Activated T-cell treated with anti-CD3 and anti-CD28 coated beads, Interleukin-2, amount 50 U/mL, for 72 hours (primary cell): ENCODE measurements at regions not wholly inside any gene's neighbourhood (a gene's known extent, or its start where the extent isn't known, plus 50 kb on each side); places are given as distances from the start of the nearest gene placed in this dataset.

Experiments used
- ATAC-seq, 2 donors: fragments of 150-1000 bp; cut with Tn5 transposase; replicated peaks in 1 of 2; 2 replicates each; pipeline ENCODE4 v1.10.0; 2021; ENCODE audit warnings: moderate library complexity in 2 of 2, mild to moderate bottlenecking in 1 of 2
- DNase-seq, 2 donors: peaks; one replicate each; pipeline ENCODE4 v3.0.0; 2021 to 2022; ENCODE audit warnings: mixed read lengths in 1 of 2
- H3K27ac Mint-ChIP-seq: one replicate; pipeline ENCODE4 v1.8.0; 2022; ENCODE audit warnings: mild to moderate bottlenecking, moderate library complexity, mixed read lengths
- H3K27me3 Mint-ChIP-seq: one replicate; pipeline ENCODE4 v1.8.0; 2022; ENCODE audit warnings: low read depth, mixed read lengths
- H3K36me3 Mint-ChIP-seq, 2 donors: one replicate each; pipeline ENCODE4 v1.8.0; 2022; ENCODE audit warnings: mixed read lengths in 2 of 2, mild to moderate bottlenecking in 1 of 2; ENCODE audit not compliant: insufficient read depth in 2 of 2
- H3K4me1 Mint-ChIP-seq: one replicate; pipeline ENCODE4 v1.8.0; 2022; ENCODE audit warnings: low read depth, mixed read lengths
- H3K4me3 Mint-ChIP-seq, 2 donors: one replicate each; pipeline ENCODE4 v1.8.0; 2022; ENCODE audit warnings: mild to moderate bottlenecking in 2 of 2, mixed read lengths in 2 of 2, moderate library complexity in 2 of 2
- H3K9me3 Mint-ChIP-seq, 2 donors: one replicate each; pipeline ENCODE4 v1.8.0; 2022; ENCODE audit warnings: mixed read lengths in 2 of 2

DNA sequence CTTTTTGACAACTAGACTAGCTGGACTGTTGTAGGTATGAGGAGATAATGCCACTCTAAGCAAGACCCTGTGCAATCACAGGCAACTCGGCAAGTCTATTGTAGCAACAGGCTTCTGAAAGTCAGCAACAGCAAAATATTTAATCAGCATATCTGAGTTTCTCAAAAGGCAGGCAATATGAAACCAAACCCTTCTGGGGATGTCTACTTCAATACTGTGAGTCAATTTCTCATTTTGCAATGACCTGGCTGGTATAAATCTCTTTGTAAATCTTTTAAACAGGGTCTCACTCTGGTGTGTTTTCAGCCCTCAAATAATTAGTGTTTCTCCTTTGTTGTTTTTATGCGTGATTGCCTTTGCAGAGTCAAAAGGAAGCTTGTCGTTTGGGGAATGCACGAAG lies 1044.5 kb downstream of the NTRK3 start:
- Mint-ChIP-seq H3K9me3 (no peaks in the 10 kb centered on the region), H3K27ac (no peak overlapping the region), H3K4me1 (no peaks in the 10 kb centered on the region), H3K27me3 (no peaks in the 10 kb centered on the region), H3K36me3 (no peaks in the 10 kb centered on the region), H3K4me3 (no peak overlapping the region)
- DNase-seq (no peak), ATAC-seq (no peak)

GRCh38 chr15:87211547-87211946 lies 1045.0 kb downstream of the NTRK3 start:
- H3K36me3 Mint-ChIP-seq, result no peaks in the 10 kb centered on the region
- H3K4me3 Mint-ChIP-seq, result no peak overlapping the region
- no peak for DNase-seq
- no peak overlapping the region for H3K27ac Mint-ChIP-seq
- no peaks in the 10 kb centered on the region for H3K4me1 Mint-ChIP-seq
- no peaks in the 10 kb centered on the region for H3K27me3 Mint-ChIP-seq
- no peaks in the 10 kb centered on the region for H3K9me3 Mint-ChIP-seq
- ATAC-seq, result peak in 1 of 2 donors; percentile 64

DNA sequence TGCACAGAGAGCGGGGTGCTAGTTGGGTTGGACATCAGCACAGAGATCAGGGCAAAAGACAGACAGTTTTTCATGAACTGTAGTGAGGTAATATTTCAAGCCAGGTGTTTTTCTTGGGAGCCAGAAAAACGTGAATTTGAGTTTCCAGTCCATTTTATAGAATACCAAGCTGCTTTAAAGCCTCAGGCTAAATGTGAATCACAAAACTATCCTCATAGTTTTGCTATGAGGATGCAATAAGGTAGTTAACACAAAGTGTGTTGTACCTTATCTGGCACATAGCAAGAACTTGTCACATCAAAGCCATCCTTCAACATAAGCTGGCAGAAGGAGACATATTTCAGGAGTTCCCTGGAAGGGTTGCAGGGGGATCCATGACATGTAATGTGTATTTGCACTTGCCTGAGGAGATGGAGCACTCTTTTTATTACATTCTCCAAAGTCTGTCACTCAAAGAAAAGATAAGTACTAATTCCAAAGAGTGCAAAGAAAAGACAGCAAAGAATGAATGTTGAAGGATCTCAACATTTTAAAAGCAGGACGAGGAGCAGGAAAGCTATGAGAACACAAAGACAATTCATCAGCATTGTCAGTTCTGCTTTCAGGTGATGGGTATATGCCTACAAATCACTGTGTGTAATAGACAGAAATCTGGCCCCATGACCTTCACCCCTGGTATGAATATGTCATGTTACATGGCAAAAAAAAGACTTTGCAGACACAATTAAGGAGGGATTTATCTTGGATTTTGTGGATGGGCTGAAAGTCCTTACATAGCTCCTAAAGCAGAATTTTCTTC lies 1046.4 kb downstream of the NTRK3 start:
- H3K4me3 Mint-ChIP-seq, result no peak overlapping the region
- H3K4me1 Mint-ChIP-seq, result no peaks in the 10 kb centered on the region
- no peaks in the 10 kb centered on the region for H3K36me3 Mint-ChIP-seq
- no peak overlapping the region for H3K27ac Mint-ChIP-seq
- no peak for ATAC-seq
- no peaks in the 10 kb centered on the region for H3K9me3 Mint-ChIP-seq
- H3K27me3 Mint-ChIP-seq, result no peaks in the 10 kb centered on the region
- DNase-seq, result no peak

DNA sequence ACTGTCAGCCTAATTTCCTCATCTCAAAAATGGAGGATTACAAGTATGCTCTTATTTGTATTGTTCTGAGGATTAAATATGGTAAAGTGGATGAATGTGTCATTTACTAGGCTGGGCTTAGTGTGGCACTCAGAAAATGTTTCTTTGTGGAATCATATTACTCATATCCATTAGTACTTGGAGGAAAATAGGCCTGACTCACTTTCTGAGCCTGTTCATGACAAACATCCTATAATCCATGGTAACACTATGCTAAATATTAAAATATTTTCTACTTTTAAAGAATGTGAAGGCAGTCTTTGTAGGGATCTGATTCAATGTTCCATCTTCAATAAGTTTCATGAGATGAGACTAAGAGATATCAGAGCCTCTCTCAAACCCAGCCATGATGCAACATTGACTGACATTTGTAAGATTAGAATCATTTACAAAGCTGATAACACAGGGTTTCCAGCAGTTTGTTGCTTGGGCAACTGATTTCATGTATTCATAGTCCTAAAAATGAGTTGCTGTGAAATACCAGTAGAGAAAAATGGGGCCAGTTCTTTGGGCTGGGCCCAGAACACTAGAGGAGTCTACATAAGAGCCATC lies 1048.5 kb downstream of the NTRK3 start:
- no peak for DNase-seq
- Mint-ChIP-seq H3K27ac (no peak overlapping the region), H3K27me3 (no peaks in the 10 kb centered on the region), H3K4me1 (no peaks in the 10 kb centered on the region), H3K4me3 (no peak overlapping the region), H3K36me3 (no peaks in the 10 kb centered on the region), H3K9me3 (no peaks in the 10 kb centered on the region)
- ATAC-seq, result no peak

DNA sequence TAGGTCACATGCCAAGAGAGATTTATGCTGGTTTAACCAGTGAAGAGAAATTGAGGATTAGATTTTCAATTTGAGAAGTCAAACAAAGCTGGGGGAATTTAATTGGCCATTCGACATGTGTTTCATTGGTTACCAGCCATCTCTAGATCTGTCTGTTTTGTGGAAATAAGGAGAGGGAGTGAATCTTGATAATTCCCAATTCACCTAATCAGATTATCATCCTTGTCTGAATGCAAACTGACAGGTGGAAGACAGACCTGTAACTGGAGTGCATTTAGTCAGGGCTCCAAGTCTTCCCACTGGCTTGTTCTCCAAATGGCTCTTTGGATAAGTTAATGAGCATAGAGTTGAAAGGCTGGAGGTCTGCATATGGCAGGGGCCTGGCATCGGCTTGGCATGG lies 1049.3 kb downstream of the NTRK3 start:
- no peak for ATAC-seq
- Mint-ChIP-seq H3K9me3 (no peaks in the 10 kb centered on the region), H3K36me3 (no peaks in the 10 kb centered on the region), H3K4me1 (no peaks in the 10 kb centered on the region), H3K27me3 (no peaks in the 10 kb centered on the region), H3K4me3 (no peak overlapping the region), H3K27ac (no peak overlapping the region)
- DNase-seq, result no peak

GRCh38 chr15:87201986-87202385 lies 1054.6 kb downstream of the NTRK3 start:
- H3K27ac Mint-ChIP-seq, result no peak overlapping the region
- H3K36me3 Mint-ChIP-seq, result no peaks in the 10 kb centered on the region
- H3K27me3 Mint-ChIP-seq, result no peaks in the 10 kb centered on the region
- H3K9me3 Mint-ChIP-seq, result peaks cover 0 to 2% of the 10 kb centered on the region in 2 donors
- no peak overlapping the region for H3K4me3 Mint-ChIP-seq
- no peak for DNase-seq
- ATAC-seq, result no peak
- H3K4me1 Mint-ChIP-seq, result no peaks in the 10 kb centered on the region

DNA sequence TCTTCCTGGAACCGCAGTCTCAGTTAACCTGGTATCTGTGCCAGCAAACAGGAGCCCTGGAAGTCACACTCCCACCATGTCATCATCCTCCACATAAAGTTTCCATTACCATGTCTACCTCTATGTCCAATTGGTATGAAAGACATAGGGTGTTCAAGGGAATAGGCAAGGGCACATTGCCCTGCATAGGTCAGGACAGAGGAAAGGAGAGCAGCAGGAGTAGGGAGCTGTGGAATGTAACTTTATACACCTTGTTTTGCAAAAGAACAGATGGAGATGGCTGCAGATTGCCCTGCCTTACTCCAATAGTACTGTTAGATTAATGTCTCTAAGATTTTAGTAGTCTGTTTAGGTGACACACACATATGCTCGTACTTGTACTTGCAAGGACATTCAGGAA lies 1056.4 kb downstream of the NTRK3 start:
- Mint-ChIP-seq H3K36me3 (no peaks in the 10 kb centered on the region), H3K4me3 (no peak overlapping the region), H3K4me1 (no peaks in the 10 kb centered on the region), H3K27me3 (no peaks in the 10 kb centered on the region), H3K9me3 (peaks cover 0 to 2% of the 10 kb centered on the region in 2 donors), H3K27ac (no peak overlapping the region)
- no peak for DNase-seq
- no peak for ATAC-seq

GRCh38 chr15:87197981-87198380 lies 1058.6 kb downstream of the NTRK3 start:
- H3K4me1 Mint-ChIP-seq, result no peaks in the 10 kb centered on the region
- DNase-seq (no peak), ATAC-seq (no peak)
- no peaks in the 10 kb centered on the region for H3K27me3 Mint-ChIP-seq
- no peak overlapping the region for H3K4me3 Mint-ChIP-seq
- no peaks in the 10 kb centered on the region for H3K36me3 Mint-ChIP-seq
- H3K27ac Mint-ChIP-seq, result no peak overlapping the region
- H3K9me3 Mint-ChIP-seq, result peaks cover 2% of the 10 kb centered on the region in 2 donors

DNA sequence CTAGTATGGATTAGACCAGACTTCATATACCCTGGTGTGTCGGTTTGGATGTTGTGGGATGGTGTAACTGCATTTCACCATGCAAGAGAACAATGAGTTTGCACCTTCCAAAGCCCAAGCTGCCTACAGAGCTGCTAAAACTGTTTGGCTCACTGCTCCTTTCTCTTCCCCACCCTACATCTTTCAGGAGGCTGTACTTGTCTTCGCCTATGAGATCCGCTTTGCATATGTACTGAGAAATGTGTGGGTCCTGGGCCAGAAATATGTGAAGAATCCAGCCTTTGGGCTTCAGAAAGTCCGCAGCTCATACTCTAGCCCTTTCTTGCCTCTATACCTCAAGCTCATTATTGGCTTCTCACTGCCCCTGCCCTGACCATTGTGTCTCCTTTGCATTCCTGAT lies 1060.0 kb downstream of the NTRK3 start:
- Mint-ChIP-seq H3K27me3 (no peaks in the 10 kb centered on the region), H3K9me3 (peaks cover 2% of the 10 kb centered on the region in 2 donors), H3K36me3 (no peaks in the 10 kb centered on the region), H3K4me1 (no peaks in the 10 kb centered on the region), H3K4me3 (no peak overlapping the region), H3K27ac (no peak overlapping the region)
- DNase-seq, result no peak
- ATAC-seq, result no peak

- Mint-ChIP-seq H3K4me1 (no peaks in the 10 kb centered on the region), H3K27ac (no peak overlapping the region), H3K4me3 (no peak overlapping the region), H3K9me3 (peaks cover 0 to 2% of the 10 kb centered on the region in 2 donors), H3K36me3 (no peaks in the 10 kb centered on the region), H3K27me3 (no peaks in the 10 kb centered on the region)
- DNase-seq (no peak), ATAC-seq (no peak)
Measured at GRCh38 chr15:87193481-87193880, 1063.1 kb downstream of the NTRK3 start.

- no peaks in the 10 kb centered on the region for H3K36me3 Mint-ChIP-seq
- H3K27me3 Mint-ChIP-seq, result no peaks in the 10 kb centered on the region
- no peak overlapping the region for H3K27ac Mint-ChIP-seq
- no peak for ATAC-seq
- no peak overlapping the region for H3K4me3 Mint-ChIP-seq
- peaks cover 0 to 1% of the 10 kb centered on the region in 2 donors for H3K9me3 Mint-ChIP-seq
- DNase-seq, result no peak
- H3K4me1 Mint-ChIP-seq, result no peaks in the 10 kb centered on the region
Measured at GRCh38 chr15:87167706-87168105, 1088.0 kb downstream of the AGBL1 start.

DNA sequence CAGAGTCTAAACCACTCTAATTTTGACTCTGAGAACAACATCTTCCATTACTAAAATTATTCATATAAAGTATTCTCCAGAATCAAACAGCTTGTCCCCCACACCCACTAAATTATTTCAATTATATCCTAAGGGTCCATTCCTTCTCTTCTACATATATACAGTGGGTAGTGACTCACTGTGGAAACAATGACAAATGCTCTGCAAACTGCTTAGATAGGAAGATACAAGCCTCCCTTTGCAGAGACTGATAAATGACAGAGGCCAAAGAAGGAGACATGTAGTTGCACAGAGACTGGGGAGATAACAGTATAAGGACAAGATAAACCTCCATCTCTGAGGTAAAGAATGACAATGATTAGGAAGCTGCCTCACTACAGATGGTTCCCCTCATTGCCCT lies 1087.4 kb downstream of the AGBL1 start:
- ATAC-seq (no peak), DNase-seq (no peak)
- H3K27me3 Mint-ChIP-seq, result no peaks in the 10 kb centered on the region
- no peak overlapping the region for H3K4me3 Mint-ChIP-seq
- H3K4me1 Mint-ChIP-seq, result no peaks in the 10 kb centered on the region
- H3K36me3 Mint-ChIP-seq, result no peaks in the 10 kb centered on the region
- no peak overlapping the region for H3K27ac Mint-ChIP-seq
- peaks cover 0 to 1% of the 10 kb centered on the region in 2 donors for H3K9me3 Mint-ChIP-seq

DNA sequence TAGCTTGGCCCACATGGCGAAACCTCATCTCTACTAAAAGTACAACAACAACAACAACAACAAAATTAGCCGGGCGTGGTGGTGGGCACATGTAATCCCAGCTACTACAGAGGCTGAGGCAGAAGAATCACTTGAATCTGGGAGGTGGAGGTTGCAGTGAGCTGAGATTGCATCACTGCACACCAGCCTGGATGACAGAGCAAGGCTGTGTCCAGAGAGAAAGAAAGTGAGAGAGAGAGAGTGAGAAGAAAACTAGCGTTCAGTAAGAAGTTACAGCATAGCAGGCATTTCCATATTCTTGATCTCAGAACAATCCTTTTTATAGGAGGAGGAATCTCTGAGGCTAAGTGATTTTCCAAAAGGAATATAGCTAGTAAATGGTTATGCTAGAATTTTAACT lies 1076.1 kb downstream of the AGBL1 start:
- DNase-seq (no peak), ATAC-seq (no peak)
- Mint-ChIP-seq H3K9me3 (peaks cover 2 to 4% of the 10 kb centered on the region in 2 donors), H3K27me3 (no peaks in the 10 kb centered on the region), H3K4me3 (no peak overlapping the region), H3K27ac (no peak overlapping the region), H3K36me3 (no peaks in the 10 kb centered on the region), H3K4me1 (no peaks in the 10 kb centered on the region)

- no peaks in the 10 kb centered on the region for H3K27me3 Mint-ChIP-seq
- peaks cover 2 to 4% of the 10 kb centered on the region in 2 donors for H3K9me3 Mint-ChIP-seq
- no peak for DNase-seq
- no peaks in the 10 kb centered on the region for H3K36me3 Mint-ChIP-seq
- H3K4me1 Mint-ChIP-seq, result no peaks in the 10 kb centered on the region
- H3K27ac Mint-ChIP-seq, result no peak overlapping the region
- ATAC-seq, result no peak
- H3K4me3 Mint-ChIP-seq, result no peak overlapping the region
Measured at GRCh38 chr15:87154761-87155160, 1075.1 kb downstream of the AGBL1 start.
